CD14-positive monocyte (primary cell): ENCODE measurements at regions not wholly inside any gene's neighbourhood (a gene's known extent, or its start where the extent isn't known, plus 50 kb on each side); places are given as distances from the start of the nearest gene placed in this dataset.

ENCODE experiments used
- DNase-seq, 3 donors: peaks; one replicate each; pipeline ENCODE4 v3.0.0-alpha.2; 2011 to 2022
- H2AFZ ChIP-seq: 2 replicates; pipeline ENCODE4 v1.6.0; 2012; ENCODE audit warnings: mild to moderate bottlenecking, low read depth, low read length, inconsistent platforms; ENCODE audit not compliant: insufficient read depth, poor library complexity, severe bottlenecking
- H3K27ac ChIP-seq, 2 donors: 1 replicate in 1 of 2; 2 replicates in 1 of 2; pipeline ENCODE4 v1.5.1; 2012 to 2013; ENCODE audit warnings: low read length in 2 of 2, control low read depth in 1 of 2, inconsistent platforms in 1 of 2, low read depth in 1 of 2, mild to moderate bottlenecking in 1 of 2
- H3K27me3 ChIP-seq, 2 donors: one replicate each; pipeline versions ENCODE4 v1.6.0 to v1.6.1; 2011 to 2013; ENCODE audit warnings: low read length in 2 of 2; ENCODE audit not compliant: control insufficient read depth in 2 of 2, insufficient read depth in 2 of 2
- H3K36me3 ChIP-seq, 2 donors: replicated peaks in 1 of 2; 1 replicate in 1 of 2; 2 replicates in 1 of 2; pipeline versions ENCODE4 v1.5.1 to v1.6.1; 2012 to 2013; ENCODE audit warnings: low read length in 2 of 2, control low read depth in 1 of 2, inconsistent platforms in 1 of 2, mild to moderate bottlenecking in 1 of 2; ENCODE audit not compliant: insufficient read depth in 2 of 2, control insufficient read depth in 1 of 2
- H3K4me1 ChIP-seq, 2 donors: 1 replicate in 1 of 2; 2 replicates in 1 of 2; pipeline versions ENCODE4 v1.5.1 to v1.6.1; 2012 to 2013; ENCODE audit warnings: low read length in 2 of 2, control low read depth in 1 of 2, inconsistent platforms in 1 of 2, mild to moderate bottlenecking in 1 of 2, moderate library complexity in 1 of 2; ENCODE audit not compliant: insufficient read depth in 2 of 2, control insufficient read depth in 1 of 2
- H3K4me2 ChIP-seq: replicated peaks from 2 replicates; pipeline ENCODE3; 2012; ENCODE audit warnings: low read length, moderate library complexity, mild to moderate bottlenecking; ENCODE audit not compliant: poor library complexity, severe bottlenecking; ENCODE audit errors: extremely low read depth
- H3K4me3 ChIP-seq, 3 experiments: fragments of 200-600 bp in 1 of 3; sonication (generic) in 1 of 3; replicated peaks in 1 of 3; 1 replicate in 2 of 3; 2 replicates in 1 of 3; pipeline ENCODE4 v1.5.1; 2011 to 2013; ENCODE audit warnings: low read length in 3 of 3, mild to moderate bottlenecking in 3 of 3, control low read depth in 2 of 3, low read depth in 2 of 3, inconsistent platforms in 1 of 3, moderate library complexity in 1 of 3
- H3K79me2 ChIP-seq: 2 replicates; pipeline ENCODE4 v1.6.0; 2012; ENCODE audit warnings: mild to moderate bottlenecking, control low read depth, inconsistent platforms, low read length, moderate library complexity; ENCODE audit not compliant: insufficient read depth
- H3K9ac ChIP-seq: 2 replicates; pipeline ENCODE4 v1.6.0; 2017; ENCODE audit warnings: low read length, mild to moderate bottlenecking; ENCODE audit not compliant: insufficient read depth, poor library complexity, severe bottlenecking
- H3K9me3 ChIP-seq, 2 donors: replicated peaks in 1 of 2; 1 replicate in 1 of 2; 2 replicates in 1 of 2; pipeline versions ENCODE4 v1.5.1 to v1.6.1; 2012 to 2013; ENCODE audit warnings: low read length in 2 of 2, control low read depth in 1 of 2; ENCODE audit not compliant: control insufficient read depth in 1 of 2, insufficient read depth in 1 of 2
- H4K20me1 ChIP-seq: 2 replicates; pipeline ENCODE4 v1.6.0; 2012; ENCODE audit warnings: mild to moderate bottlenecking, low read length, control low read depth, moderate library complexity; ENCODE audit not compliant: insufficient read depth
- H3K27ac Mint-ChIP-seq, 7 donors: one replicate each; pipeline ENCODE4 v1.8.0; 2020; ENCODE audit warnings: mild to moderate bottlenecking in 7 of 7, mixed read lengths in 7 of 7, moderate library complexity in 6 of 7, inconsistent platforms in 2 of 7
- H3K27me3 Mint-ChIP-seq, 3 donors: one replicate each; pipeline ENCODE4 v1.8.0; 2021 to 2022; ENCODE audit warnings: low read depth in 3 of 3, mild to moderate bottlenecking in 3 of 3, mixed read lengths in 3 of 3, moderate library complexity in 3 of 3, inconsistent platforms in 1 of 3
- H3K36me3 Mint-ChIP-seq, 2 donors: one replicate each; pipeline ENCODE4 v1.8.0; 2020; ENCODE audit warnings: mixed read lengths in 2 of 2, inconsistent platforms in 1 of 2, mild to moderate bottlenecking in 1 of 2
- H3K4me1 Mint-ChIP-seq: one replicate; pipeline ENCODE4 v1.8.0; 2020; ENCODE audit warnings: mild to moderate bottlenecking, mixed read lengths
- H3K4me3 Mint-ChIP-seq, 2 donors: one replicate each; pipeline ENCODE4 v1.8.0; 2020; ENCODE audit warnings: mild to moderate bottlenecking in 2 of 2, mixed read lengths in 2 of 2, moderate library complexity in 1 of 2
- H3K9me3 Mint-ChIP-seq, 7 donors: one replicate each; pipeline ENCODE4 v1.8.0; 2020 to 2022; ENCODE audit warnings: mixed read lengths in 7 of 7, mild to moderate bottlenecking in 6 of 7, moderate library complexity in 6 of 7, inconsistent platforms in 2 of 7
- CTCF ChIP-seq: fragments of 200-600 bp; IDR thresholded peaks from one replicate; pipeline ENCODE4 v1.8.0; 2022; ENCODE audit warnings: antibody characterized with exemption, mild to moderate bottlenecking
- WGBS: methylation state at CpG from one replicate; pipeline ENCODE4 v1.1.5; 2013; ENCODE audit warnings: missing lambda C conversion rate; ENCODE audit not compliant: insufficient coverage; 5-methylcytosine and 5-hydroxymethylcytosine counted together
- intact Hi-C, 2 donors: fragments of 100-400 bp; cut with micrococcal nuclease; formaldehyde crosslinking; loops; one replicate each; pipeline versions ENCODE4 v1.15.0 to v1.15.1; 2023

- DNase-seq = no peak
Measured at GRCh38 chr5:74380193-74380592, 260.3 kb downstream of the ENC1 start.

GRCh38 chr5:74378464-74378863 lies 262.1 kb downstream of the ENC1 start:
- no CpG with 5 or more reads among the region's 1 CpG for WGBS
- Histone ChIP-seq H3K27ac (no peak overlapping the region), H3K4me3 (no peak overlapping the region), H3K36me3 (no peaks in the 10 kb centered on the region), H3K79me2 (no peaks in the 10 kb centered on the region), H3K9me3 (no peaks in the 10 kb centered on the region), H3K4me2 (no peak overlapping the region), H4K20me1 (no peaks in the 10 kb centered on the region), H3K27me3 (no peaks in the 10 kb centered on the region), H3K9ac (no peak overlapping the region), H3K4me1 (no peaks in the 10 kb centered on the region), H2AFZ (no peak overlapping the region)
- no peak for TF ChIP-seq CTCF
- Mint-ChIP-seq H3K36me3 (no peaks in the 10 kb centered on the region), H3K27me3 (peaks cover 0 to 4% (median 1%) of the 10 kb centered on the region in 3 donors), H3K4me1 (peaks cover 2% of the 10 kb centered on the region), H3K9me3 (peaks cover 0 to 6% (median 2%) of the 10 kb centered on the region in 7 donors), H3K4me3 (no peak overlapping the region), H3K27ac (no peak overlapping the region)
- DNase-seq = no peak
- intact Hi-C loops = no loop called here

More at GRCh38 chr5:74380193-74380592, 260.3 kb downstream of the ENC1 start:
- Histone ChIP-seq H3K27ac (no peak overlapping the region), H3K4me1 (no peaks in the 10 kb centered on the region), H3K4me2 (no peak overlapping the region), H3K9ac (no peak overlapping the region), H3K27me3 (no peaks in the 10 kb centered on the region), H3K9me3 (no peaks in the 10 kb centered on the region), H2AFZ (no peak overlapping the region), H3K36me3 (no peaks in the 10 kb centered on the region), H3K79me2 (no peaks in the 10 kb centered on the region), H4K20me1 (no peaks in the 10 kb centered on the region), H3K4me3 (no peak overlapping the region)
- Mint-ChIP-seq H3K27me3 (peaks cover 0 to 4% (median 1%) of the 10 kb centered on the region in 3 donors), H3K4me1 (peaks cover 5% of the 10 kb centered on the region), H3K27ac (no peak overlapping the region), H3K36me3 (no peaks in the 10 kb centered on the region), H3K4me3 (no peak overlapping the region), H3K9me3 (peaks cover 0 to 6% (median 2%) of the 10 kb centered on the region in 7 donors)
- 93% methylated on average over 5 of the region's 5 CpGs for WGBS
- no peak for TF ChIP-seq CTCF
- intact Hi-C loops = no loop called here
